ENCODE measurements at regions not wholly inside any gene's neighbourhood (a gene's known extent, or its start where the extent isn't known, plus 50 kb on each side); places are given as distances from the start of the nearest gene placed in this dataset.

DNA sequence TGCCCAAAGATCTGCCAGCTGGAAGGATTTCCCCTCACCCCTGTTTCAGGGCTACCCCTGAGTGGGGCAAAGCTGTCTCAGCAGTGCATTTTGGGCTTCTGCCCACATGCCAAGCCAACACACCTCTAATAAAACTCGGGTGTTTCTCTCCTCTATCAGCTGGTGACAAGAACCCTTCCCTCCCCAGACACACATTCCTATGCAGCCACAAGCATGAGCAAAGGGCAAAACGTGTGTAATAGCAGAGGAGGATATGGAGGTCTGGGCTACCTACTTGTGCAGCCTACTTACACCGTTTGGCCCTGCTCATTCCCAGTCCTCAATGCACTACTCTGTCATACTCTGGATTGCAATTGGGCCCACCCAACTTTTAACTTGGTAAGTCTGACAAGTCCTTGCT is 101.3 kb downstream of the IYD start:
- no peak for DNase-seq (ENCODE audit: low read depth)
- no peak overlapping the region for H3K4me3 ChIP-seq (ENCODE audit: low read length)
- TF ChIP-seq, protein P1, sequence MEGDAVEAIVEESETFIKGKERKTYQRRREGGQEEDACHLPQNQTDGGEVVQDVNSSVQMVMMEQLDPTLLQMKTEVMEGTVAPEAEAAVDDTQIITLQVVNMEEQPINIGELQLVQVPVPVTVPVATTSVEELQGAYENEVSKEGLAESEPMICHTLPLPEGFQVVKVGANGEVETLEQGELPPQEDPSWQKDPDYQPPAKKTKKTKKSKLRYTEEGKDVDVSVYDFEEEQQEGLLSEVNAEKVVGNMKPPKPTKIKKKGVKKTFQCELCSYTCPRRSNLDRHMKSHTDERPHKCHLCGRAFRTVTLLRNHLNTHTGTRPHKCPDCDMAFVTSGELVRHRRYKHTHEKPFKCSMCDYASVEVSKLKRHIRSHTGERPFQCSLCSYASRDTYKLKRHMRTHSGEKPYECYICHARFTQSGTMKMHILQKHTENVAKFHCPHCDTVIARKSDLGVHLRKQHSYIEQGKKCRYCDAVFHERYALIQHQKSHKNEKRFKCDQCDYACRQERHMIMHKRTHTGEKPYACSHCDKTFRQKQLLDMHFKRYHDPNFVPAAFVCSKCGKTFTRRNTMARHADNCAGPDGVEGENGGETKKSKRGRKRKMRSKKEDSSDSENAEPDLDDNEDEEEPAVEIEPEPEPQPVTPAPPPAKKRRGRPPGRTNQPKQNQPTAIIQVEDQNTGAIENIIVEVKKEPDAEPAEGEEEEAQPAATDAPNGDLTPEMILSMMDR (IDR thresholded peaks at IDR 0.05; ENCODE audit: insufficient read depth, low read depth, low read length, missing control alignments): no peak

DNA sequence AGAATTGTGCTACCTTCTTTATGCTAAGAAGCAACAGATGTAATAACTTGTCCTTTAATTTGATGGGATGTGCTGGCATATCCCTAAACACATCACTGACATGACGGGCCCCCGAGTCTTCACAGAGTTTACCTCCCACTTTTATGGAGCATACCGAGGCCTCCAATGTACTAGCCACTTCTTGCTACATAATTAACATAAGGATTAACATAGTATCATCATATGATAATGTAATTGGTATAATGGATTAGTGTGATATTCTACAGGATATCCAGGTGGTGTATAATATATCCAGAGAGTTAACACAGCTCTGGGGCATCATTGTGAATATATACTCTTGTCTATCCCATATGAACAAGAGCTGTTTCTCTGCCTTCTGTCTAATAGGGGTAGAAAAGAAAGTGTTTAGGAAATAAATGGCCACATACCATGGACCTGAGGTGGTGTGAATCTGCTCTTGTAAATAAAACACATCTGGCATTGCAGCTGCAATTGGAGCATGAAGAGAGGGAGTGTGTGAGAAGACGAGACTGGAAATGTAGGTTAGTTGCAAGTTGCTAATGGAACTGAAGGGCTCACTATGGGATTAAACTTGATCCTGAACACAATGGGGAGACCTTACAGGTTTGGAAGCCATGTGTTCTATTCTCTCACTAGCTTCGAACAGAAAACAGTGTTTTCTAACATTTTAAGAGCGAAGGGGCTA is 102.3 kb downstream of the IYD start:
- H3K4me3 ChIP-seq (ENCODE audit: low read length): no peak overlapping the region
- DNase-seq (ENCODE audit: low read depth): no peak
- TF ChIP-seq, protein P1 (IDR thresholded peaks at IDR 0.05; ENCODE audit: insufficient read depth, low read depth, low read length, missing control alignments): no peak

DNA sequence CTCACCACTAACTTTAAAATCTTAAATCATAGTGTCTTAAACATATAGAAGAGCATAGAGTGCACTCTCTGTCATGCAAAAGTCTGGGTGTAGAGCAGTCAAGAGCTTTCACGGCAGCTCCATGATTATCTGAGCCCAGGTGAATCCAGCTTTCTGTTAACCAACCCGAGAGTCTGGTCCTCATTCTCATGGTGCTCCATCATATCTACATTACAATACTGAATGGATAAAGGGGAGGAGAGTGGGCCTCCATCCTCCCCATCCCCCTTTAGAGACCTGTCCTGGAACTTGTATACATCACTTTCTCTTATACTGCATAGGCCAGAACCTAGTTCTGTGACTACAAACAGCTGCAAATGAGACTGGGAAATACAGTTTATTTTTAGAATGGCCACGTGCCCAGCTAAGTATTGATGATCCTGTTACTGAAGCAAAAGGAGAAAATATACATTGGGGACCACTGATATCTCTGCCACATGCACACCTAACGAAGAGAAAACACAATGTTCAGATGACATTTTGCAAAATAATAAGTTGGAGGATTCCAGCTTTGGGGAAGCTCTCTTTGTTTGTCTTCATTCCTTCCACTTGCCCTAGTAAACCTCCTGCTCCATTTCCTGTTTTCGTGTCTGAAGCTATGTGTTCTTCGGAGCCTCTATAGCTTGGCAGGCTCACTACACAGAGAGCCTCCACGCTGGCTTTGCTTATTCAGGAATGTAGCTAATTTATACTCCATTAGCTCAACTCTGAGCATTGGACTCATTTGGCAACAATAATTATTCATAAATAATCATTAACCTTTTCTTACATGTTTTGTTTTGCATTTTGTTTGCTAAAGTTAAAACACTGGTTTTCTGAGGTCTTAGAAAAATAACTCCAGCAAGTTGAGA is 110.1 kb downstream of the IYD start:
- TF ChIP-seq, protein P1 (IDR thresholded peaks at IDR 0.05; ENCODE audit: insufficient read depth, low read depth, low read length, missing control alignments): no peak
- no peak for DNase-seq (ENCODE audit: low read depth)
- H3K4me3 ChIP-seq (ENCODE audit: low read length): no peak overlapping the region

DNA sequence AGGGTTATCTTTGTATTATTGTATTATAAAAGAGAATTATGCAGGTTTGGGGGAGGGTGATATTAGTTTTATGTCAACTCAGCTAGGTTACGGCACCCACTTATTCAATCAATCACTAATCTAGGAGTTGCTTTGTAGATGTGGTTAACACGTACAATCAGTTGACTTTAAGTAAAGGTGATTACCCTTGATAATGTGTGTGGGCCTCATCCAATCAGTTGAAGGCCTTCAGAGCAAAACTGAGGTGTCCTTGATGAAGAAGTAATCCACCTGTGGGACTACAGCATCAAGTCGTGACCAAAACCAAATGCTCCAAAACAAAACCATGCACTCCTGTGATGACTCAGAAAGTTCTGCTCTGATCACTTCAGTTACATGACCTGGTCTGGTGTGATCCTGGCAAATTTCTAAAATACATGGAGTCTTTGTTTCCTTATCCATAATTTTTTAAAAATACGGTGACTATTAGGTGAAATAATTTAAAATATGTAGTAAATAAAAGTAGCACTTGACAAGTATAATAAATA is 114.1 kb downstream of the IYD start:
- no peak overlapping the region for H3K4me3 ChIP-seq (ENCODE audit: low read length)
- TF ChIP-seq, protein P1 (IDR thresholded peaks at IDR 0.05; ENCODE audit: insufficient read depth, low read depth, low read length, missing control alignments): no peak
- DNase-seq (ENCODE audit: low read depth): no peak

DNA sequence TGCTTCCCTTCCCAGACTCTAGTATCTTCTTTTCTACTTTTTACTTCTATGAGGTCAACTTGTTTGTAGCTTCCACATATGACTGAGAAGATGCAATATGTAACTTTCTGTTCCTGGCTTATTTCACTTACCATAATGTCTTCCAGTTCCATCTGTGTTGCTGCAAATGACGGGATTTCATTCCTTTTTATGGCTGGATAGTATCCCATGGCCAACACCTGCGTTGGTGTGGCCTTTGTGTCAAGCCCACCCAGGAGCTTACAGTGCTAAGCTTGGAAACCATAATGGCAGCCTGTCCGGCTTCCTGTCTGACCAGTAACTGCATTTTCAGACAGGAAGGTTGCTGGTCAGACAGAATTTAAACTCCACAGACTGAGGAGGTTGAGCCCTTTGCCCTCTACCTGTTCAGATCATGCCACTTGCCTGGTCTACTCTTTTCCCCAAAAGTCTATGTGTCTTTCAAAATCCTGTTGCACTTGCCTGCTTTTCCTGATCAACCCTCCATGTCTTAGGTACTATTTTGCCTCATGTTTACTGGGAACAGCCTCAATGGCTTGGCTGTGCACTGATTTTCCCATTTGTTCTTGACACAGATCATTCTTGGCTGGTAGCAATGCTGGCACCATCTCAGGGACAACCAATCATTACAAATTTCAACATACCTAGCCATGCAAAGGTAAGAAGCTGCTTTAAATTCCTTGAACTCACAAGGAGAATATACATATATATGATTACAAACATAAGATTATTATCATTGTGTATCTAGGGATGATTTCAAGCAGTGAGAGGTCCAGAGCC is 114.3 kb upstream of the PLEKHG1 start:
- DNase-seq (ENCODE audit: low read depth): no peak
- TF ChIP-seq, protein P1 (IDR thresholded peaks at IDR 0.05; ENCODE audit: insufficient read depth, low read depth, low read length, missing control alignments): no peak
- H3K4me3 ChIP-seq (ENCODE audit: low read length): no peak overlapping the region

DNA sequence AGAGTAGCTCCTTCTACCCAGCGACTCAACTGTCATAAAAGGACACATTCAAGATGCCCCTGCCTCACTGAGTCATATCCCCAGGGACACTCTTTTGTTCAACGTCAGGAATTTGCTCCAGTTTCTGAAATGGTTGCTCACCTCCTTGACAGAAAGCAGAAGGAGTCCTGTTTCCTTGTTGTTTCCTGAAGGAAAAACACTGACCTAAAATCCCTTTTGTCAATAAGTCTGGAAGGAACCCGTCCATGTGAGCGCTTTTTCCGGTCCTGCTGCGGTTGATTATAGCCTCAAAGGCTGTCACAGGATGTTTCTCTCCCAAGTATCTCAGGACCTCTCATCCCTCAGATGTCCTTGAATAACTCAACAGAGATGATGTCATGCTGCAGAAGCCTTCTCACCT is 113.6 kb upstream of the PLEKHG1 start:
- TF ChIP-seq, protein P1 (IDR thresholded peaks at IDR 0.05; ENCODE audit: insufficient read depth, low read depth, low read length, missing control alignments): no peak
- DNase-seq (ENCODE audit: low read depth): no peak
- no peak overlapping the region for H3K4me3 ChIP-seq (ENCODE audit: low read length)
